Transverse colon (tissue), 3 donors: ENCODE measurements at regions not wholly inside any gene's neighbourhood (a gene's known extent, or its start where the extent isn't known, plus 50 kb on each side); places are given as distances from the start of the nearest gene placed in this dataset.

ENCODE experiments used
- CTCF ChIP-seq, 5 experiments: fragments of 200-600 bp in 3 of 5; fragments of 450-650 bp in 2 of 5; sonication (generic) in 3 of 5; IDR thresholded peaks; 1 replicate in 2 of 5; 2 replicates in 3 of 5; pipeline ENCODE4 v1.5.1; 2016 to 2017; ENCODE audit warnings: antibody characterized with exemption in 5 of 5, inconsistent platforms in 3 of 5, mild to moderate bottlenecking in 2 of 5, moderate library complexity in 1 of 5
- EP300 ChIP-seq: sonication (generic); formaldehyde crosslinking; IDR thresholded peaks from one replicate; pipeline ENCODE4 v1.6.1; 2017; ENCODE audit warnings: antibody characterized with exemption, low read depth
- POLR2A ChIP-seq: fragments of 450-650 bp; IDR thresholded peaks from one replicate; pipeline ENCODE4 v1.6.1; 2016; ENCODE audit warnings: antibody characterized with exemption, mild to moderate bottlenecking, moderate library complexity

DNA sequence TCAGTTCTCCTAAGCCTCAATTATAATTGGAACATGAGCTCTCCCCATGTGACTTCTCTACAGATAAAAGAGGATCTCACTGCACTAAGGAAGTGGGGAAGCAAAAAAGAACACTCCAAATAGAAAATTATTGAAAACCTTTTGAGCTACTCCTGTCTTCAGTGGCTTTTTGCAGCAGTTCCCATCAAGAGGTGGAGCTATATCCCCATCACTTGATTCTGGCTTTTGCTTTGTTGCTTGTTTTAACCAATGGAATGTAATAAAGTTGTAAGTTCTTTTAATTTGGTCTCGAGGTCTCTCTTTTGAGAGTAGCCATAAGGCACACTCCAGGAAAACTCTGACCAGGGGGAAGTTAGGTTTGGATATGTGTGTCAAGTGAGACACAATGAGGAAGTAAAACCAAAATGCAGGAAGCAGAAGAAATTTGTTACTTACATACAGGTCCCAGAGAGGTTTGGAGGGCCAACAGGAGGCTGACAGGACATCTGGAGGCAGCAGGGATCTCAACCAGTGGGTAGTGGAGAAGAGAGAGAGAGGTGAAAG lies 569.4 kb downstream of the HTR7 start:
- TF ChIP-seq EP300 = no peak
- no peak for TF ChIP-seq CTCF (IDR thresholded peaks at IDR 0.05)
- no peak for TF ChIP-seq POLR2A
